AG04449 (cell line): ENCODE measurements at regions not wholly inside any gene's neighbourhood (a gene's known extent, or its start where the extent isn't known, plus 50 kb on each side); places are given as distances from the start of the nearest gene placed in this dataset.
A peak's percentile ranks its signal among the peaks of the same experiment; 100 is the strongest.

Experiments
- CTCF ChIA-PET: fragments of 350-600 bp; formaldehyde crosslinking; extraction: SDS; loops from one replicate; lab custom pipeline; 2021; ENCODE audit warnings: antibody characterized with exemption; lab: Yijun Ruan, JAX
- POLR2A ChIA-PET: fragments of 400-600, 350-600 bp; formaldehyde crosslinking; extraction: SDS; loops from one replicate; lab custom pipeline; 2020; ENCODE audit warnings: antibody characterized with exemption, inconsistent platforms; lab: Yijun Ruan, JAX
- DNase-seq: peaks from one replicate; pipeline ENCODE4 v3.0.0-alpha.2; 2010; ENCODE audit warnings: low read depth, low spot score
- H3K4me3 ChIP-seq: 2 replicates; pipeline ENCODE4 v1.5.1; 2011; ENCODE audit warnings: low read depth, mild to moderate bottlenecking, control low read depth, low read length
- TF ChIP-seq, protein P1 (sequence below): IDR thresholded peaks from one replicate; pipeline ENCODE4 v1.5.1; 2011; ENCODE audit warnings: mild to moderate bottlenecking, moderate library complexity, low read length, control low read depth, inconsistent platforms; ENCODE audit not compliant: insufficient read depth; ENCODE audit errors: missing control alignments

DNA sequence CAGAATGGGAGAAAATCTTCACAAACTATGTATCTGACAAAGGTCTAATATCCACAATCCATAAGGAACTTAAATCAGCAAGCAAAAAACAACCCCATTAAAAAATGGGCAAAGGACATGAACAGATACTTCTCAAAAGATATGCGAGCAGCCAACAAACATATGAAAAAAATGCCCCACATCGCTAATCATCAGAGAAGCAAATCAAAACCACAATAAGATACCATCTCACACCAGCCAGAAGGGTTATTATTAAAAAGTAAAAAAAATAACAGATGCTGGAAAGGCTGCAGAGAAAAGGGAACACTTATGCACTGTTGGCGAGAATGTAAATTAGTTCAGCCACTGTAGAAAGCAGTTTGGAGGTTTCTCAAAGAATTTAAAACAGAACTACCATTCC is 80.2 kb upstream of the ATP11B start:
- TF ChIP-seq, protein P1, sequence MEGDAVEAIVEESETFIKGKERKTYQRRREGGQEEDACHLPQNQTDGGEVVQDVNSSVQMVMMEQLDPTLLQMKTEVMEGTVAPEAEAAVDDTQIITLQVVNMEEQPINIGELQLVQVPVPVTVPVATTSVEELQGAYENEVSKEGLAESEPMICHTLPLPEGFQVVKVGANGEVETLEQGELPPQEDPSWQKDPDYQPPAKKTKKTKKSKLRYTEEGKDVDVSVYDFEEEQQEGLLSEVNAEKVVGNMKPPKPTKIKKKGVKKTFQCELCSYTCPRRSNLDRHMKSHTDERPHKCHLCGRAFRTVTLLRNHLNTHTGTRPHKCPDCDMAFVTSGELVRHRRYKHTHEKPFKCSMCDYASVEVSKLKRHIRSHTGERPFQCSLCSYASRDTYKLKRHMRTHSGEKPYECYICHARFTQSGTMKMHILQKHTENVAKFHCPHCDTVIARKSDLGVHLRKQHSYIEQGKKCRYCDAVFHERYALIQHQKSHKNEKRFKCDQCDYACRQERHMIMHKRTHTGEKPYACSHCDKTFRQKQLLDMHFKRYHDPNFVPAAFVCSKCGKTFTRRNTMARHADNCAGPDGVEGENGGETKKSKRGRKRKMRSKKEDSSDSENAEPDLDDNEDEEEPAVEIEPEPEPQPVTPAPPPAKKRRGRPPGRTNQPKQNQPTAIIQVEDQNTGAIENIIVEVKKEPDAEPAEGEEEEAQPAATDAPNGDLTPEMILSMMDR: no peak
- H3K4me3 ChIP-seq: no peak overlapping the region
- ChIA-PET CTCF (interaction anchor here (0.7 to 7.3 kb wide), 19 partner anchors 9 to 241 kb away, joined by 3 to 76 read pairs (median 5); no protein-coding TSS in a partner anchor), POLR2A (no interaction called here)
- no peak for DNase-seq

DNA sequence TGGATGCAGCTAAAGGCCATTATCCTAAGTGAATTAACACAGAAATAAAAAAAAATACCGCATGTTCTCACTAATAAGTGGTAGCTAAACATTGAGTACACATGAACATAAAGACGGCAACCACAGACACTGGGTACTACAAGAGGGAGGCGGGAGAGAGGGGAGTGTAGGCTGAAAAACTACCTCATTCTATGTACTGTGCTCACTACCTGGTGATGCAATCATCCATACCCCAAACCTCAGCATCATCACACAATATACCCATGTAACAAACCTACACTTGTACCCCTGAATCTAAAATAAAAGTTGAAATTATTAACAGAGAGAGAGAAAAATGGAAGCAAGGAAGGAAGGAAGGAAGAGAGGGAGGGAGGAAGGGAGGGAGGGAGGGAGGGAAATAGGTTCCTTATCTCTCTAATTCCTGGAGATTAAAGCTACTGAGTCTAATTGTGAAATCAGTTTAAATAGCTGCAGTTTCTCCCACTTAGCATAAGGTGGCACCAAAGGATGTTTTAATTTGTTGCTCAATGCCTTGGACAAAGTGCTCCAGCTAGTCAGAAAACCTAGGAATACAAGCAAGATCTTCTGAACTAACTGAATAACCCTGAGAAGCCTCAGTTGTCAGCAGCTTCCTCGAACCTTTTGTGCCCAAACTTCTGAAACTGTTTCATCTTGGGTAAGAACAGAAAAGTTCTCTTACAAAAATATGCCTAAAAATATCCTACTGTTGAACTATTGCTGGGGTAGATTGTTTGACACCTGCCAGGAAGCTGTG is 79.4 kb upstream of the ATP11B start:
- POLR2A ChIA-PET: no interaction called here
- no peak overlapping the region for H3K4me3 ChIP-seq

DNA sequence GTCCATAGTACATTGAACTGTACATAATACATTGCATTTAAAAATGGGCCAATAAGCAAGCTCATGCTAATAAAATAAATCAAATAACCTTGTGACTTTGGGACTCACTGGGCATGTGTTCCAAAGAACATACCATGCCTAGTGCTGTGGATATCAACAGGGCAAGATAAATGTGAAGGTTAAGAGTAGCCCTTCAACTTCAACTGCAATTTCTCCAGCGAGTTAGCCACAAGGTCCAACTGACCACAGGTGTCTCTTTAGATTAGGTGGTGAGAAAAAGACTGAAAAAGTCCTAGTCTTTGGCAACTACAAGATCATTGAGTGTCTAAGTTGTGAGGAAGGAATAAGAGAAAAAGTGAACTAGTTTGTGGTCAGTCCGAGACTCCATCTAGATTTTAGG is 78.3 kb upstream of the ATP11B start:
- TF ChIP-seq, protein P1: no peak
- CTCF ChIA-PET: interaction anchor here (0.9 to 7.3 kb wide), 20 partner anchors 7 to 1006 kb away, joined by 3 to 76 read pairs (median 5); no protein-coding TSS in a partner anchor
- POLR2A ChIA-PET: no interaction called here
- H3K4me3 ChIP-seq: no peak overlapping the region
- no peak for DNase-seq

More for the DNA sequence above, 79.4 kb upstream of the ATP11B start:
- DNase-seq: peak; percentile 34
- TF ChIP-seq, protein P1: peak; percentile 51
- CTCF ChIA-PET: interaction anchor here (0.7 to 7.3 kb wide), 36 partner anchors 8 to 1005 kb away, joined by 3 to 76 read pairs (median 4); partner anchors contain the start of gene ATP11B

DNA sequence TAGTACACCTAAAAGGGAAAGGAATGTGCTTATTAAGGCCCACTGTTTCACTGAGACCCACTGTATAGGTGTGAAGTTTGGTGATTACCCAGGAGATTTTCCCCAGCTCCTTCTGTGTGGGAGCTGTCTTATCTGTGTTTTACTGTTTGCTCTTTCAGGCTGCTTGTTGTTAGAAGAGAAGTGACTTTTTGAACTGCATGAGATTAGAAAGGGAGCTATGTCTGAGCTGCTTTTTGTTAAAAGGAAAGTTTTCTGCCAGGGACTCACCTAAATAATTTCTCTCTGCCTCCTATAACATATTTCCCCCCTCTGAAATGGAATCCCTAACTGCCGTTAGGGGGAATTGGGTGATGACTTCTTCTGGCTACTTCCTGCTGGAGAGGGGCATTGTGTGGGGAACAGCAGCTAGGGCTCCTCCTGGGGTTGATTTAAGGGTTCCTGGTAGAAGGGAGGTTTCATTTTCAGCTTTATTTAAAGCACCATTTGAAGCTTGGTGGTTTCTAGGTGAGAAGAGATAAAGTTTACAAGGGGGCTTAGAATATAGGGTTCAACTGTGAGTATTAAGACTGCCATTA is 77.1 kb upstream of the ATP11B start:
- DNase-seq: no peak
- H3K4me3 ChIP-seq: no peak overlapping the region
- ChIA-PET POLR2A (no interaction called here), CTCF (interaction anchor here (1.0 to 7.3 kb wide), 7 partner anchors 10 to 312 kb away, joined by 3 to 76 read pairs (median 4); no protein-coding TSS in a partner anchor)
- TF ChIP-seq, protein P1: no peak

DNA sequence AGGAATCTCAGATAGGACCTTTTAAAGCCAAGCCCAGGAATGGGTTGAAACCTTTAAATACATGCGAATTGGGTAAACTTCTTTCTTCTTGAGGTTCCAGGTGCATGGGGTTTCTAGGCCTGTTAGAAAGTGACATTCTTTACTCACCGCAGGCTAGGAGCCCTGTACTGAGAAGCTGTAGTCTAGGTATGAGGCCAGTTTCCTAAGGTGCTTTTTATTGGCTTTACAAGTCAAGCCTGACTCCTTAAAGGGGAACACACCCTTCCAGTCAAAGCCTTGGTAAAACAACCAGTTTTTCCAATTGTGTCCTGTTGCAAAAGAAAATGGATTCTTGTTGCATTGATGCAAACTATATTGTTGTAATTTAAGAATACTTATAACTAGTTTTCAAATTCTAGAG is 76.1 kb upstream of the ATP11B start:
- CTCF ChIA-PET: interaction anchor here (1.1 to 7.3 kb wide), 5 partner anchors 8 to 311 kb away, joined by 3 to 76 read pairs (median 4); no protein-coding TSS in a partner anchor
- DNase-seq: no peak
- POLR2A ChIA-PET: no interaction called here
- TF ChIP-seq, protein P1: no peak
- H3K4me3 ChIP-seq: no peak overlapping the region

DNA sequence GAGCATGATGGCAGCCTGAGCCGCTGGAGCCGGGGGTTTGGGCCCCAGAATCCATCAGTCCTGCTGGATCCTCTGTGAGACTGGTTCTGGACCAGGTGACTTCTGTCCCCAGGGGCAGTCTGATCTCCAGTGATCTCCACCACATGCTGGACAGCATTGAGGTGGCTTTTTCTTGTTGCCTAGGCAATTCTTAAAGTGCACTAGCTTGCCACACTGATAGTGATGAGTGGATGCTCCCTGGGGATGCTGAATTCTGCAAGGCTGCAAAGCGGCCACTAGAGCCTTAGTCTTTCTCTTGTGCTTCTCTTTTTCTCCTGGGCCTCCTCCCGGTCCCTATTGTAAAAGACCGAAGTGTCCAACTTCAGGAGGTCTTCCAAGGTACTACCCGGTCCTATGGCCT is 70.4 kb upstream of the ATP11B start:
- ChIA-PET POLR2A (no interaction called here), CTCF (interaction anchor here (1.3 to 6.3 kb wide), 2 partner anchors 11 to 39 kb away, joined by 4 to 55 read pairs; no protein-coding TSS in a partner anchor)
- DNase-seq: no peak
- no peak overlapping the region for H3K4me3 ChIP-seq
- TF ChIP-seq, protein P1: no peak
